OCI-LY1 (cell line): ENCODE measurements at regions not wholly inside any gene's neighbourhood (a gene's known extent, or its start where the extent isn't known, plus 50 kb on each side); places are given as distances from the start of the nearest gene placed in this dataset.

Experiments
- EZH2 ChIP-seq: fragments of 200-600 bp; sonication (generic), shearing (Covaris generic); IDR thresholded peaks from 2 replicates; pipeline ENCODE4 v1.8.0; 2017; ENCODE audit warnings: borderline replicate concordance, mixed run types, mild to moderate bottlenecking, antibody characterized with exemption, low read length, moderate library complexity, mixed read lengths
- TF ChIP-seq, protein P1 (sequence below): fragments of 200-600 bp; sonication (generic), shearing (Covaris generic); IDR thresholded peaks from 2 replicates; pipeline ENCODE4 v1.5.1; 2017; ENCODE audit warnings: mild to moderate bottlenecking, antibody characterized with exemption, low read length, moderate library complexity, mixed read lengths

- TF ChIP-seq, protein P1, sequence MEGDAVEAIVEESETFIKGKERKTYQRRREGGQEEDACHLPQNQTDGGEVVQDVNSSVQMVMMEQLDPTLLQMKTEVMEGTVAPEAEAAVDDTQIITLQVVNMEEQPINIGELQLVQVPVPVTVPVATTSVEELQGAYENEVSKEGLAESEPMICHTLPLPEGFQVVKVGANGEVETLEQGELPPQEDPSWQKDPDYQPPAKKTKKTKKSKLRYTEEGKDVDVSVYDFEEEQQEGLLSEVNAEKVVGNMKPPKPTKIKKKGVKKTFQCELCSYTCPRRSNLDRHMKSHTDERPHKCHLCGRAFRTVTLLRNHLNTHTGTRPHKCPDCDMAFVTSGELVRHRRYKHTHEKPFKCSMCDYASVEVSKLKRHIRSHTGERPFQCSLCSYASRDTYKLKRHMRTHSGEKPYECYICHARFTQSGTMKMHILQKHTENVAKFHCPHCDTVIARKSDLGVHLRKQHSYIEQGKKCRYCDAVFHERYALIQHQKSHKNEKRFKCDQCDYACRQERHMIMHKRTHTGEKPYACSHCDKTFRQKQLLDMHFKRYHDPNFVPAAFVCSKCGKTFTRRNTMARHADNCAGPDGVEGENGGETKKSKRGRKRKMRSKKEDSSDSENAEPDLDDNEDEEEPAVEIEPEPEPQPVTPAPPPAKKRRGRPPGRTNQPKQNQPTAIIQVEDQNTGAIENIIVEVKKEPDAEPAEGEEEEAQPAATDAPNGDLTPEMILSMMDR = no peak
- no peak for TF ChIP-seq EZH2
These were observed 317.6 kb downstream of the PRDM2 start for GRCh38 chr1:14017531-14017961.
